ENCODE measurements at regions not wholly inside any gene's neighbourhood (a gene's known extent, or its start where the extent isn't known, plus 50 kb on each side); places are given as distances from the start of the nearest gene placed in this dataset.
A peak's percentile ranks its signal among the peaks of the same experiment; 100 is the strongest.
"Not testable (repeated sequence)": the region's sequence is repeated elsewhere in the genome, so short reads cannot be mapped to it uniquely, and the experiment has no call there.

- DNase-seq (no peak), FAIRE-seq (no peak)
- no peaks in the 10 kb centered on the region for H3K36me3 ChIP-seq (ENCODE audit: control insufficient read depth in 2 of 3, insufficient read depth in 3 of 3, low read length in 3 of 3)
- no peaks in the 10 kb centered on the region for H3K4me1 ChIP-seq (ENCODE audit: control insufficient read depth in 2 of 3, insufficient read depth in 2 of 3, low read depth in 1 of 3, low read length in 3 of 3)
- H3K27me3 ChIP-seq (ENCODE audit: control insufficient read depth, insufficient read depth, low read length): no peaks in the 10 kb centered on the region
- H3K27ac ChIP-seq (ENCODE audit: low read depth in 2 of 2, low read length in 2 of 2): no peak overlapping the region
- intact Hi-C loops (cut with DNase I): no loop called here
- H3K9ac ChIP-seq (ENCODE audit: low read length in 3 of 3): no peak overlapping the region
- H3K4me3 ChIP-seq (ENCODE audit: low read length in 3 of 3): no peak overlapping the region
- no peaks in the 10 kb centered on the region for H3K9me3 ChIP-seq (ENCODE audit: control insufficient read depth in 2 of 3, insufficient read depth in 1 of 3, low read length in 3 of 3)
- TF ChIP-seq, protein P1, sequence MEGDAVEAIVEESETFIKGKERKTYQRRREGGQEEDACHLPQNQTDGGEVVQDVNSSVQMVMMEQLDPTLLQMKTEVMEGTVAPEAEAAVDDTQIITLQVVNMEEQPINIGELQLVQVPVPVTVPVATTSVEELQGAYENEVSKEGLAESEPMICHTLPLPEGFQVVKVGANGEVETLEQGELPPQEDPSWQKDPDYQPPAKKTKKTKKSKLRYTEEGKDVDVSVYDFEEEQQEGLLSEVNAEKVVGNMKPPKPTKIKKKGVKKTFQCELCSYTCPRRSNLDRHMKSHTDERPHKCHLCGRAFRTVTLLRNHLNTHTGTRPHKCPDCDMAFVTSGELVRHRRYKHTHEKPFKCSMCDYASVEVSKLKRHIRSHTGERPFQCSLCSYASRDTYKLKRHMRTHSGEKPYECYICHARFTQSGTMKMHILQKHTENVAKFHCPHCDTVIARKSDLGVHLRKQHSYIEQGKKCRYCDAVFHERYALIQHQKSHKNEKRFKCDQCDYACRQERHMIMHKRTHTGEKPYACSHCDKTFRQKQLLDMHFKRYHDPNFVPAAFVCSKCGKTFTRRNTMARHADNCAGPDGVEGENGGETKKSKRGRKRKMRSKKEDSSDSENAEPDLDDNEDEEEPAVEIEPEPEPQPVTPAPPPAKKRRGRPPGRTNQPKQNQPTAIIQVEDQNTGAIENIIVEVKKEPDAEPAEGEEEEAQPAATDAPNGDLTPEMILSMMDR (IDR thresholded peaks at IDR 0.05; ENCODE audit: borderline replicate concordance, extremely low read depth, insufficient read depth): no peak
Observed at GRCh38 chr4:111066887-111067286, 444.0 kb upstream of the PITX2 start.

- no peak for DNase-seq
- FAIRE-seq: no peak
- Histone ChIP-seq H3K27ac (ENCODE audit: low read depth in 2 of 2, low read length in 2 of 2) (no peak overlapping the region), H3K36me3 (ENCODE audit: control insufficient read depth in 2 of 3, insufficient read depth in 3 of 3, low read length in 3 of 3) (no peaks in the 10 kb centered on the region), H3K4me1 (ENCODE audit: control insufficient read depth in 2 of 3, insufficient read depth in 2 of 3, low read depth in 1 of 3, low read length in 3 of 3) (no peaks in the 10 kb centered on the region), H3K27me3 (ENCODE audit: control insufficient read depth, insufficient read depth, low read length) (no peaks in the 10 kb centered on the region), H3K9me3 (ENCODE audit: control insufficient read depth in 2 of 3, insufficient read depth in 1 of 3, low read length in 3 of 3) (peaks cover 0 to 7% (median 3%) of the 10 kb centered on the region in 3 donors), H3K9ac (ENCODE audit: low read length in 3 of 3) (no peak overlapping the region), H3K4me3 (ENCODE audit: low read length in 3 of 3) (no peak overlapping the region)
- intact Hi-C loops (cut with DNase I): no loop called here
- TF ChIP-seq, protein P1 (IDR thresholded peaks at IDR 0.05; ENCODE audit: borderline replicate concordance, extremely low read depth, insufficient read depth): no peak
Observed at GRCh38 chr4:111068883-111069282, 446.0 kb upstream of the PITX2 start.

- TF ChIP-seq, protein P1 (IDR thresholded peaks at IDR 0.05; ENCODE audit: borderline replicate concordance, extremely low read depth, insufficient read depth): no peak
- intact Hi-C loops (cut with DNase I): no loop called here
- no peaks in the 10 kb centered on the region for H3K27me3 ChIP-seq (ENCODE audit: control insufficient read depth, insufficient read depth, low read length)
- DNase-seq: no peak
- H3K9me3 ChIP-seq (ENCODE audit: control insufficient read depth in 2 of 3, insufficient read depth in 1 of 3, low read length in 3 of 3): peaks cover 0 to 7% (median 3%) of the 10 kb centered on the region in 3 donors
- no peak overlapping the region for H3K27ac ChIP-seq (ENCODE audit: low read depth in 2 of 2, low read length in 2 of 2)
- no peak overlapping the region for H3K9ac ChIP-seq (ENCODE audit: low read length in 3 of 3)
- no peak overlapping the region for H3K4me3 ChIP-seq (ENCODE audit: low read length in 3 of 3)
- no peak for FAIRE-seq
- no peaks in the 10 kb centered on the region for H3K4me1 ChIP-seq (ENCODE audit: control insufficient read depth in 2 of 3, insufficient read depth in 2 of 3, low read depth in 1 of 3, low read length in 3 of 3)
- no peaks in the 10 kb centered on the region for H3K36me3 ChIP-seq (ENCODE audit: control insufficient read depth in 2 of 3, insufficient read depth in 3 of 3, low read length in 3 of 3)
Observed at GRCh38 chr4:111070390-111070789, 447.5 kb upstream of the PITX2 start.

DNA sequence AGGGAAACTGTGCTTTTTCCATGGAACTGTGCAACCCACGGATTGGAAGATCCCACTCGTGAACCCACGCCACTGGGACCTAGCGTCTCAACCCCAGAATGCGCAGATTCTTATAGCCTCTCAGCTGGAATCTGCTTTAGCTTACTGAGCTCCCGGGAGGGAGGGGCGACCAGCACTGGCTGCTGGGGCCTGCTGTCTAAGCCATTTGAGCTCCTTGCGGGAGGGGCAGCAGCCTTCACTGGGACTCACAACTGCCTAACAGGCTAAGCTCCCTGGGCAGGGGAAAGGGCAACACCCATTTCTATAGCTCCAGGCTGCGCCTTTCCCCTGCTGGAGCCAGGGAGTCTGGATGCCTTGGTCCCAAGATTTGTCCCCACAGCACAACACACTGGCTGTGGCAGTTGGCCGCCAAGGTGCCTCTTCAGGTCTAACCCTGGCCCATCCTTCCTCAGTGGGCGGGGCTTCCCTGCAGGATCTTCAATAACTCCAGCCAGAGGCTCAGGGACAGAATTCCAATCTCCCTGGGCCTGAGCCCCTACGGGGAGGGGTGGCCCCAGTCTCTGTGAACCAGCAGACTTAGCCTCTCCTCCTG lies 451.7 kb upstream of the PITX2 start:
- Histone ChIP-seq H3K36me3 (ENCODE audit: control insufficient read depth in 2 of 3, insufficient read depth in 3 of 3, low read length in 3 of 3) (no peaks in the 10 kb centered on the region), H3K27me3 (ENCODE audit: control insufficient read depth, insufficient read depth, low read length) (no peaks in the 10 kb centered on the region), H3K9me3 (ENCODE audit: control insufficient read depth in 2 of 3, insufficient read depth in 1 of 3, low read length in 3 of 3) (peaks cover 0 to 7% (median 3%) of the 10 kb centered on the region in 3 donors), H3K4me3 (ENCODE audit: low read length in 3 of 3) (no peak overlapping the region), H3K9ac (ENCODE audit: low read length in 3 of 3) (no peak overlapping the region), H3K4me1 (ENCODE audit: control insufficient read depth in 2 of 3, insufficient read depth in 2 of 3, low read depth in 1 of 3, low read length in 3 of 3) (no peaks in the 10 kb centered on the region), H3K27ac (ENCODE audit: low read depth in 2 of 2, low read length in 2 of 2) (no peak overlapping the region)
- intact Hi-C loops (cut with DNase I): no loop called here
- no peak for FAIRE-seq
- TF ChIP-seq, protein P1 (IDR thresholded peaks at IDR 0.05; ENCODE audit: borderline replicate concordance, extremely low read depth, insufficient read depth): no peak
- DNase-seq: peak in 1 of 5 donors; percentile 42

- H3K4me3 ChIP-seq (ENCODE audit: low read length in 3 of 3); H3K9ac ChIP-seq (ENCODE audit: low read length in 3 of 3); H3K9me3 ChIP-seq (ENCODE audit: control insufficient read depth in 2 of 3, insufficient read depth in 1 of 3, low read length in 3 of 3); H3K36me3 ChIP-seq (ENCODE audit: control insufficient read depth in 2 of 3, insufficient read depth in 3 of 3, low read length in 3 of 3); H3K4me1 ChIP-seq (ENCODE audit: control insufficient read depth in 2 of 3, insufficient read depth in 2 of 3, low read depth in 1 of 3, low read length in 3 of 3); DNase-seq; FAIRE-seq; H3K27me3 ChIP-seq (ENCODE audit: control insufficient read depth, insufficient read depth, low read length); intact Hi-C loops (cut with DNase I); H3K27ac ChIP-seq (ENCODE audit: low read depth in 2 of 2, low read length in 2 of 2): not testable (repeated sequence)
Observed at GRCh38 chr4:111076299-111076698, 453.4 kb upstream of the PITX2 start.
